ENCODE measurements at regions not wholly inside any gene's neighbourhood (a gene's known extent, or its start where the extent isn't known, plus 50 kb on each side); places are given as distances from the start of the nearest gene placed in this dataset.
"Not testable (repeated sequence)": the region's sequence is repeated elsewhere in the genome, so short reads cannot be mapped to it uniquely, and the experiment has no call there.

DNA sequence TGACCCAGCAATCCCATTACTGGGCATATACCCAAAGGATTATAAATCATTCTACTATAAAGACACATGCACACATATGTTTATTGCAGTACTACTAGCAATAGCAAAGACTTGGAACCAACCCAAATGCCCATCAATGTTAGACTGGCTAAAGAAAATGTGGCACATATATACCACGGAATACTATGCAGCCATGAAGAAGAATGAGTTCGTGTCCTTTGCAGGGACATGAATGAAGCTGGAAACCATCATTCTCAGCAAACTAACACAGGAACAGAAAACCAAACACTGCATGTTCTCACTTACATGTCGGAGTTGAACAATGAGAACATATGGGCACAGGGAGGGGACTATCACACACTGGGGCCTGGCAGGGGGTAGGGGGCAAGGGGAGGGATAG, 183.0 kb downstream of the HACE1 start:
- H3K27me3 ChIP-seq (replicated peaks; ENCODE audit: control insufficient read depth, insufficient read depth, low read length); H3K4me3 ChIP-seq (replicated peaks; ENCODE audit: low read depth, low read length); DNase-seq (ENCODE audit: extremely low read depth, insufficient read length); H3K36me3 ChIP-seq (ENCODE audit: control insufficient read depth, insufficient read depth, low read length): not testable (repeated sequence)

DNA sequence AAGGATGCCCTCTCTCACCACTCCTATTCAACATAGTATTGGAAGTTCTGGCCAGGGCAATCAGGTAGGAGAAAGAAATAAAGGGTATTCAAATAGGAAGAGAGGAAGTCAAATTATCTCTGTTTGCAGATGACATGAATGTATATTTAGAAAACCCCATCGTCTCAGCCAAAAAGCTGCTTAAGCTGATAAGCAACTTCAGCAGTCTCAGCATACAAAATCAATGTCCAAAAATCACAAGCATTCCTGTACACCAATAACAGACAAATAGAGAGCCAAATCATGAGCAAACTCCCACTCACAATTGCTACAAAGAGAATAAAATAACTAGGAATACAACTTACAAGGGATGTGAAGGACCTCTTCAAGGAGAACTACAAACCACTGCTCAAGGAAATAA, 184.6 kb downstream of the HACE1 start:
- H3K36me3 ChIP-seq (ENCODE audit: control insufficient read depth, insufficient read depth, low read length); DNase-seq (ENCODE audit: extremely low read depth, insufficient read length); H3K4me3 ChIP-seq (replicated peaks; ENCODE audit: low read depth, low read length); H3K27me3 ChIP-seq (replicated peaks; ENCODE audit: control insufficient read depth, insufficient read depth, low read length): not testable (repeated sequence)

- not testable (repeated sequence) for H3K4me3 ChIP-seq (replicated peaks; ENCODE audit: low read depth, low read length); H3K27me3 ChIP-seq (replicated peaks; ENCODE audit: control insufficient read depth, insufficient read depth, low read length); DNase-seq (ENCODE audit: extremely low read depth, insufficient read length); H3K36me3 ChIP-seq (ENCODE audit: control insufficient read depth, insufficient read depth, low read length)
Observed at GRCh38 chr6:104673078-104673477, 186.6 kb downstream of the HACE1 start.

- not testable (repeated sequence) for H3K4me3 ChIP-seq (replicated peaks; ENCODE audit: low read depth, low read length); H3K27me3 ChIP-seq (replicated peaks; ENCODE audit: control insufficient read depth, insufficient read depth, low read length); H3K36me3 ChIP-seq (ENCODE audit: control insufficient read depth, insufficient read depth, low read length); DNase-seq (ENCODE audit: extremely low read depth, insufficient read length)
Observed at GRCh38 chr6:104671591-104671891, 188.2 kb downstream of the HACE1 start.

- DNase-seq (ENCODE audit: extremely low read depth, insufficient read length); H3K4me3 ChIP-seq (replicated peaks; ENCODE audit: low read depth, low read length): not testable (repeated sequence)
Observed at GRCh38 chr6:104670834-104671590, 188.7 kb downstream of the HACE1 start.

GRCh38 chr6:104669483-104669882, 190.2 kb downstream of the HACE1 start:
- no peak overlapping the region for H3K4me3 ChIP-seq (replicated peaks; ENCODE audit: low read depth, low read length)
- no peak for DNase-seq (ENCODE audit: extremely low read depth, insufficient read length)
- no peaks in the 10 kb centered on the region for H3K36me3 ChIP-seq (ENCODE audit: control insufficient read depth, insufficient read depth, low read length)
- H3K27me3 ChIP-seq (replicated peaks; ENCODE audit: control insufficient read depth, insufficient read depth, low read length), result no peaks in the 10 kb centered on the region
- TF ChIP-seq CTCF (IDR thresholded peaks at IDR 0.05; ENCODE audit: insufficient read depth, low read length, poor library complexity, severe bottlenecking), result no peak

More at GRCh38 chr6:104670834-104671590, 188.7 kb downstream of the HACE1 start:
- not testable (repeated sequence) for H3K27me3 ChIP-seq (replicated peaks; ENCODE audit: control insufficient read depth, insufficient read depth, low read length); H3K36me3 ChIP-seq (ENCODE audit: control insufficient read depth, insufficient read depth, low read length)

DNA sequence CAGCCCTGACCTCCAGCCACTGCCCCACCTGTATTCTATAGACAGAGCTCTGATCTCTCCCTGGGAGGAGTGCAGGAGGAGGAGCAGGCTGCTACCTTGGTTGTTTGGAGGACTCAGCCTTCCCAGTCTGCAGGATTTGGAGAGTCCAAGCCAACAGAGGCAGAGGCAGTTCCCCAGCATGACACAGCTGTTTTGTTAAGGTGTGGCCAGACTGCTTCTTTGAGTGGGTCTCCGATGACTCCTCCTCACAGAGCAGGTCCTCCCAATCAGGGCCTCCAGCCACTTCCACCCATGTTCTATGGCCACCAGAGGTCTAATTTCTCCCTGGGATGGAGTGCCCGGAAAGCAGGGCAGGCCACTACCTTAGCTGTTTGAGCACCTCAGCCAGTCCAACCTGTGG, 203.5 kb downstream of the HACE1 start:
- TF ChIP-seq CTCF (IDR thresholded peaks at IDR 0.05; ENCODE audit: insufficient read depth, low read length, poor library complexity, severe bottlenecking), result no peak
- Histone ChIP-seq H3K4me3 (replicated peaks; ENCODE audit: low read depth, low read length) (no peak overlapping the region), H3K36me3 (ENCODE audit: control insufficient read depth, insufficient read depth, low read length) (no peaks in the 10 kb centered on the region), H3K27me3 (replicated peaks; ENCODE audit: control insufficient read depth, insufficient read depth, low read length) (no peaks in the 10 kb centered on the region)
- no peak for DNase-seq (ENCODE audit: extremely low read depth, insufficient read length)

DNA sequence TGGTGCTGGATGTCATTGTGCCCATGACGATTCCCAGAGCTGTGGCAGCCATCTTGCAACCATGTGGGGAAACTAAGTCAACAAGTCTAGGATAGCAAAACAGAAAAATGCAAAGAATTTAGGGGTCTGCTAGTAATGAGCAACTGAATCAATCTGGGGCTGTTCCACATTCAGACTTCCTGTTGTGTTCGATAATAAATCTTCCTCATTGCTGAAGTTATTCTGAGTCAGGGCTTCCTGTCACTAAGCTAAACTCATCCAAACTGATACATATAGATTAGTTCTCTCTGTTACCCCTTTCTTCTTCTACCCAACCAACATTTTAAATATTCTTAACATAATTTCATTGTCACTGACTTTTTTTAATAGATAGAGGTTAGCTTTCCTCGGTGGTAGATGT, 205.9 kb downstream of the HACE1 start:
- DNase-seq (ENCODE audit: extremely low read depth, insufficient read length), result no peak
- no peaks in the 10 kb centered on the region for H3K27me3 ChIP-seq (replicated peaks; ENCODE audit: control insufficient read depth, insufficient read depth, low read length)
- no peak overlapping the region for H3K4me3 ChIP-seq (replicated peaks; ENCODE audit: low read depth, low read length)
- TF ChIP-seq CTCF (IDR thresholded peaks at IDR 0.05; ENCODE audit: insufficient read depth, low read length, poor library complexity, severe bottlenecking), result no peak
- H3K36me3 ChIP-seq (ENCODE audit: control insufficient read depth, insufficient read depth, low read length), result no peaks in the 10 kb centered on the region
